ENCODE measurements at regions not wholly inside any gene's neighbourhood (a gene's known extent, or its start where the extent isn't known, plus 50 kb on each side); places are given as distances from the start of the nearest gene placed in this dataset.
A peak's percentile ranks its signal among the peaks of the same experiment; 100 is the strongest.

DNA sequence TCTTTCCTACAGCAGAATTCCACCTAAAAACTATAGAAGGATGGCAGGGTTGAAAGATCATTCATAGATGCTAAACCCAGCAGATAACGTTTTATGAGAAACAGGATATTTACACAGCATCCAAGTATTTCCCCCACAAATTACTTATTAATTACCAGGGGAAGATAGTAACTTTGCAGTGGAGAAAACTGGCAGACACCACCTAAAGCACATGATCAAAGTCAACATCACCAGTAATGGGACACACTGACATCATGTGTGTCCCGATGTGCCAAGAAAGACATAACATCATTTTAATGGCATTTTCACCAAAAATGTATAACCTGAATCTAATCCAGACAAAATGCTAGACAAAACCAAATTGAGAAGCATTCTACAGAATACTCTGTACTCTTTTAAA lies 220.4 kb upstream of the THBS1 start:
- TF ChIP-seq, protein P1, sequence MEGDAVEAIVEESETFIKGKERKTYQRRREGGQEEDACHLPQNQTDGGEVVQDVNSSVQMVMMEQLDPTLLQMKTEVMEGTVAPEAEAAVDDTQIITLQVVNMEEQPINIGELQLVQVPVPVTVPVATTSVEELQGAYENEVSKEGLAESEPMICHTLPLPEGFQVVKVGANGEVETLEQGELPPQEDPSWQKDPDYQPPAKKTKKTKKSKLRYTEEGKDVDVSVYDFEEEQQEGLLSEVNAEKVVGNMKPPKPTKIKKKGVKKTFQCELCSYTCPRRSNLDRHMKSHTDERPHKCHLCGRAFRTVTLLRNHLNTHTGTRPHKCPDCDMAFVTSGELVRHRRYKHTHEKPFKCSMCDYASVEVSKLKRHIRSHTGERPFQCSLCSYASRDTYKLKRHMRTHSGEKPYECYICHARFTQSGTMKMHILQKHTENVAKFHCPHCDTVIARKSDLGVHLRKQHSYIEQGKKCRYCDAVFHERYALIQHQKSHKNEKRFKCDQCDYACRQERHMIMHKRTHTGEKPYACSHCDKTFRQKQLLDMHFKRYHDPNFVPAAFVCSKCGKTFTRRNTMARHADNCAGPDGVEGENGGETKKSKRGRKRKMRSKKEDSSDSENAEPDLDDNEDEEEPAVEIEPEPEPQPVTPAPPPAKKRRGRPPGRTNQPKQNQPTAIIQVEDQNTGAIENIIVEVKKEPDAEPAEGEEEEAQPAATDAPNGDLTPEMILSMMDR (IDR thresholded peaks at IDR 0.05; ENCODE audit: extremely low read depth in 1 of 2, insufficient read depth in 1 of 2, low read depth in 1 of 2, low read length in 2 of 2): no peak
- TF ChIP-seq POLR2AphosphoS5 (IDR thresholded peaks at IDR 0.05; ENCODE audit: insufficient read depth, low read depth, low read length): peak; percentile 40
- TF ChIP-seq POLR2A (IDR thresholded peaks at IDR 0.05; ENCODE audit: low read depth, low read length): no peak
- peak; percentile 44 for TF ChIP-seq JUN (IDR thresholded peaks at IDR 0.05; ENCODE audit: borderline replicate concordance, insufficient read depth, insufficient read length, low read depth)
- peak; percentile 72 for TF ChIP-seq GATA2 (IDR thresholded peaks at IDR 0.05; ENCODE audit: insufficient read depth, insufficient read length, low read depth, low read length)
- FAIRE-seq (peak; percentile 58), DNase-seq (ENCODE audit: low read depth, low spot score) (peak; percentile 78)
- H2AFZ ChIP-seq (ENCODE audit: low read depth, low read length): no peak overlapping the region
- POLR2A ChIA-PET: interaction anchor here (1.2 kb wide), 1 partner anchor 220 kb away, joined by 5 read pairs; the partner anchor contains the start of gene THBS1
- peak overlapping the region; percentile 11 for H3K4me2 ChIP-seq (ENCODE audit: insufficient read depth, low read length)
- CTCF ChIA-PET: interaction anchor here (2.5 to 4.0 kb wide), 2 partner anchors 99 to 220 kb away, joined by 6 to 18 read pairs; partner anchors contain the start of gene THBS1
- H3K9ac ChIP-seq (replicated peaks; ENCODE audit: extremely low read depth, insufficient read depth, low read length): peak overlapping the region; percentile 39
- H3K79me2 ChIP-seq (ENCODE audit: control insufficient read depth, insufficient read depth, low read length): peaks cover 2% of the 10 kb centered on the region
- no peaks in the 10 kb centered on the region for H3K9me3 ChIP-seq (replicated peaks; ENCODE audit: control insufficient read depth, insufficient read depth, low read length)
- no peaks in the 10 kb centered on the region for H3K36me3 ChIP-seq (ENCODE audit: control insufficient read depth in 2 of 2, extremely low read depth in 1 of 2, insufficient read depth in 2 of 2, low read length in 2 of 2)
- intact Hi-C loops (cut with micrococcal nuclease): no loop called here
- no TSS peak for BruUV-seq (replicated peaks)
- H3K27ac ChIP-seq (ENCODE audit: insufficient read depth, low read depth, low read length): peak overlapping the region; percentile 100
- H3K4me3 ChIP-seq (replicated peaks in 1 of 3; ENCODE audit: insufficient read depth in 1 of 3, low read depth in 1 of 3, low read length in 3 of 3): no peak overlapping the region
- no peaks in the 10 kb centered on the region for H3K9me1 ChIP-seq (replicated peaks; ENCODE audit: control insufficient read depth, extremely low read depth, insufficient read depth, low read length)
- no peaks in the 10 kb centered on the region for H3K27me3 ChIP-seq (ENCODE audit: control insufficient read depth in 2 of 2, insufficient read depth in 2 of 2, low read length in 2 of 2)
- peaks cover 82% of the 10 kb centered on the region for H3K4me1 ChIP-seq (ENCODE audit: control insufficient read depth, extremely low read depth, insufficient read depth, low read length)
- dilution Hi-C loops (cut with MboI; ENCODE audit: extremely low pct_ligation_motif_present, low sequenced_read_pairs): loop anchor here (25.0 kb wide), 1 partner anchor 173 kb away; no protein-coding TSS in a partner anchor
- no peaks in the 10 kb centered on the region for H4K20me1 ChIP-seq (replicated peaks; ENCODE audit: control insufficient read depth, extremely low read depth, insufficient read depth, low read length)

DNA sequence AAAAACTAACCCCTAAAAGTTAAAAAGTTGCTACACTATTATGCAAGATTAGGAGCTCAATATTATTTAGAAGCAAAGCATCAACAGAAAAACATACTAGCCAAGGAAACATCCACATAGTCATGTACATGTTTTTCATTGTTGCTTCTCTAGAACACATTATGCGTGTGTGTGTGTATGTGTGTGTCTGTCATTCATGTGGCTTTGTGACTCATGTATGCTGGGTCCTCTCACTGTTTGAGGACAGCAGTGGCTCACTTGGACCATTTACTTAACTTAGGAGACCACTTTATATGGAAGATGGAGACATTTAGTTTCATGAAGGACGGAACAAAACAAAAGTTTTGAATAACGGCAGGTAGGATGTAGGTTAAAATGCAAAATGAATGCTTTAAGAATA lies 219.4 kb upstream of the THBS1 start:
- no peak overlapping the region for H3K4me2 ChIP-seq (ENCODE audit: insufficient read depth, low read length)
- H3K4me3 ChIP-seq (replicated peaks in 1 of 3; ENCODE audit: insufficient read depth in 1 of 3, low read depth in 1 of 3, low read length in 3 of 3): no peak overlapping the region
- H2AFZ ChIP-seq (ENCODE audit: low read depth, low read length): no peak overlapping the region
- H3K36me3 ChIP-seq (ENCODE audit: control insufficient read depth in 2 of 2, extremely low read depth in 1 of 2, insufficient read depth in 2 of 2, low read length in 2 of 2): no peaks in the 10 kb centered on the region
- ChIA-PET CTCF (interaction anchor here (1.2 to 5.4 kb wide), 4 partner anchors 100 to 219 kb away, joined by 3 to 72 read pairs (median 12); partner anchors contain the start of gene THBS1), POLR2A (interaction anchor here (2.5 kb wide), 1 partner anchor 95 kb away, joined by 7 read pairs; no protein-coding TSS in a partner anchor)
- H3K9me3 ChIP-seq (replicated peaks; ENCODE audit: control insufficient read depth, insufficient read depth, low read length): no peaks in the 10 kb centered on the region
- no peaks in the 10 kb centered on the region for H4K20me1 ChIP-seq (replicated peaks; ENCODE audit: control insufficient read depth, extremely low read depth, insufficient read depth, low read length)
- intact Hi-C loops (cut with micrococcal nuclease): no loop called here
- H3K9ac ChIP-seq (replicated peaks; ENCODE audit: extremely low read depth, insufficient read depth, low read length): peak overlapping the region; percentile 39
- TF ChIP-seq, protein P2, sequence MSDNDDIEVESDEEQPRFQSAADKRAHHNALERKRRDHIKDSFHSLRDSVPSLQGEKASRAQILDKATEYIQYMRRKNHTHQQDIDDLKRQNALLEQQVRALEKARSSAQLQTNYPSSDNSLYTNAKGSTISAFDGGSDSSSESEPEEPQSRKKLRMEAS (IDR thresholded peaks at IDR 0.05; ENCODE audit: insufficient read depth, insufficient read length): no peak
- TF ChIP-seq JUN (IDR thresholded peaks at IDR 0.05; ENCODE audit: borderline replicate concordance, insufficient read depth, insufficient read length, low read depth) (no peak), POLR2A (IDR thresholded peaks at IDR 0.05; ENCODE audit: low read depth, low read length) (no peak), POLR2AphosphoS5 (IDR thresholded peaks at IDR 0.05; ENCODE audit: insufficient read depth, low read depth, low read length) (no peak), GATA2 (IDR thresholded peaks at IDR 0.05; ENCODE audit: insufficient read depth, insufficient read length, low read depth, low read length) (no peak), FOS (IDR thresholded peaks at IDR 0.05; ENCODE audit: borderline replicate concordance, insufficient read depth, low read length) (no peak), MYC (IDR thresholded peaks at IDR 0.05; ENCODE audit: low read depth, low read length) (no peak), EZH2 (IDR thresholded peaks at IDR 0.05; ENCODE audit: borderline replicate concordance, low read depth, low read length, severe bottlenecking) (no peak)
- TF ChIP-seq, protein P1 (IDR thresholded peaks at IDR 0.05; ENCODE audit: extremely low read depth in 1 of 2, insufficient read depth in 1 of 2, low read depth in 1 of 2, low read length in 2 of 2): no peak
- H3K4me1 ChIP-seq (ENCODE audit: control insufficient read depth, extremely low read depth, insufficient read depth, low read length): peaks cover 92% of the 10 kb centered on the region
- dilution Hi-C loops (cut with MboI; ENCODE audit: extremely low pct_ligation_motif_present, low sequenced_read_pairs): loop anchor here (25.0 kb wide), 1 partner anchor 174 kb away; no protein-coding TSS in a partner anchor
- H3K27me3 ChIP-seq (ENCODE audit: control insufficient read depth in 2 of 2, insufficient read depth in 2 of 2, low read length in 2 of 2): no peaks in the 10 kb centered on the region
- DNase-seq (ENCODE audit: low read depth, low spot score): peak; percentile 24
- no peak for FAIRE-seq
- peak overlapping the region; percentile 100 for H3K27ac ChIP-seq (ENCODE audit: insufficient read depth, low read depth, low read length)
- peaks cover 2% of the 10 kb centered on the region for H3K79me2 ChIP-seq (ENCODE audit: control insufficient read depth, insufficient read depth, low read length)
- H3K9me1 ChIP-seq (replicated peaks; ENCODE audit: control insufficient read depth, extremely low read depth, insufficient read depth, low read length): no peaks in the 10 kb centered on the region
- no TSS peak for BruUV-seq (replicated peaks)

Measured in endothelial cell of umbilical vein (primary cell).